ENCODE measurements at regions not wholly inside any gene's neighbourhood (a gene's known extent, or its start where the extent isn't known, plus 50 kb on each side); places are given as distances from the start of the nearest gene placed in this dataset.
A peak's percentile ranks its signal among the peaks of the same experiment; 100 is the strongest.
"Not testable (repeated sequence)": the region's sequence is repeated elsewhere in the genome, so short reads cannot be mapped to it uniquely, and the experiment has no call there.

DNA sequence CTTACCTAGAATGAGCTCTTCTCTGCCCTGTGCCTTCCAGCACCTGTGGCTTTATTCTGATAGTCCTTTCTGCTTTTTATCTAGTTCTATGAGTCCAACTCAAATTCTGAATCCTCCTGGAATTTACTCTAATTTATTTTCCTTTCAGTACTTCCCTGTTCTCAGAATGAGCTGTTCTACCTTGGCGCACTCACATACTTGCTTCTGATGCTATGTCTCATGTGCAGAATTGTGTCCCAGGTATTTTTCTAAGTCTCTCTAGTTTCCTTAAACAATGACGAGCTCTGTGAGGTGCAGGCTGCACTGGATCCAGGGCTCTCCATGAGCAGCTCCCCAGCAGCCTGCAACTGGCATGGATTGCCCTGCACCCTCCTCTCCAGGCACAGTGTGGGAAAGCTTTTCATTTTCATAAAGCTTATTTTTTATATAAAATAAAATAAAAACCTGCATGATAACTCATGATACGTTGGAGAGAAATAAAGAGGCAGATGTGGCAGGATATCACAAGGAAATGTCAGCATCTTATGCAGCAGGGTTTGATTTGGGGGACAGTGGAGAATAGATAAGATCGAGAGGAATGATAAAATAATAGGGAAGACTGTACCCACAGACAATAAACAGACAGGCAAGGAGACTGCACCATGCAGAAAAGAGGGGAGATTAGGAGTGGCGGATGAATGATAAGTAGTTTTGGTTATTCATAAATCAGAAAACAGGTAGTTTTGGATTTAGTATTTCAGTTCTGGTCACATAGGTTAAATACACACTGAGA is 258.2 kb upstream of the POM121L12 start:
- no peak for DNase-seq (ENCODE audit: low read depth)

DNA sequence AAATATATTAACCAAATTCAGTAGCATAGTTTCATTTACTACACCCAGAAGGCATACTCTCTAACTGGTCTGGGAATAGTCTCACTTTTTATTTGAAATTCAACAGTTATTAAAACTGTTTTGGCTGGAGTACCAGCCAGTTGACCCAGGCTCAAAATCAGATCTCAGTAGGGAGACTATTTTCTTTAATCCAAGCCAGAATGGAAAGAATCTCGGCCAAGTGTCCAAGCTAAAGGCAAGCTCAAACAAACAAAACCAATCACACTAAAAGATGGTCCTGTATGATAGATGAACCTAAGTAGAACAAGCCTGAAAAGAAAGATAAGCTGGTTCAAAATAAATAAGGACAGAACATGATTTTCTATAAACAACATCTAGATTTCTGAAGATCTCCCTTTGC is 259.6 kb upstream of the POM121L12 start:
- no peak for DNase-seq (ENCODE audit: low read depth)

DNA sequence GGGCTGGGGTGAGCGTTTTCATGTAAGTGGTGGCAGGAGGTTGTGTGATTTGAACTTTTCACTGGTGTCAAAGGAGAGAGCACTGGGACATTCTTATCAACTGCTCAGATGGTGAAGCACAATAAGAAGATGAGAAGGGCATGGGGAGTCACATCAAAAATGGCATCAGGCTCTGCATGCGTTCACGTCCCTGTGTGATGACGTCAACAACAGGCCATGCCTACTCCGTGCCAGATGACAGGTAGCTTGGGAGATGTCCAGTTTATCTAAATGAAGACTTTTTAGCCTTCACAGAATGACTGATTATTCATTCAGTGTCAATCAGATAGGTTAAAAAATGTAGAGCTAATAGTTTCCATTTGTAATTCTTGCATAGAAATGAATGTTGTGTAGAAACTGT is 264.3 kb upstream of the POM121L12 start:
- no peak for DNase-seq (ENCODE audit: low read depth)

DNA sequence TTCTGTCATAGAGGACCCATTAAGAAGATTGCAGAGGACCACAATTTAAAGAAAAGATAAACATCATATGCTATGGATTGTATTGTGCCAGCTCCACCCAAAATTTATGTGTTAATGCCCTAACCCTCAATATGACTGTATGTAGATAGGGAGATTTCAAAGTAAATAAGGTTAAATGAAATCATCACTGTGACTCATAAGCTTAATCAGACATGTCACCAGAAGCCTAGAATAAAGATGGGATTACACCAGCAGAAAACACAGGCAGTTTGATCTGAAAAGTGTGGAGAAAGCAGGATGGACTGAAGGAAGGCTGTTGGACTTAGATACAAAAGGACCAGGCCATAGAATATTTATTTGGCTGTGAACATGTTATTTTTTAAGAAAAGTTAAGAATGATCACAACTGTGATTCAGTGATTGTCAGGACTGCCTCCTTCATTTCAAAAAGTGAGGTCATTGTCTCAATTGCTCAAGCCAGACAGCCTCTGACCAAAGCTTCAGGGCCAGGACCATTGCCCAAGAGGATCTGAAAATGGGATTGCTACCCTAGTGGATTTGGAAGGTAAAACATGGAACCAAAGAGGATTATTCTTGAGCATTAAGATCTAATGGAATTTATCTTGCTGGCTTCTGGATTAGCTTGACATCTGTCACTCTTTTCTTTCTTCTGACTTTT is 270.8 kb upstream of the POM121L12 start:
- peak; percentile 8 for DNase-seq (ENCODE audit: low read depth)

DNA sequence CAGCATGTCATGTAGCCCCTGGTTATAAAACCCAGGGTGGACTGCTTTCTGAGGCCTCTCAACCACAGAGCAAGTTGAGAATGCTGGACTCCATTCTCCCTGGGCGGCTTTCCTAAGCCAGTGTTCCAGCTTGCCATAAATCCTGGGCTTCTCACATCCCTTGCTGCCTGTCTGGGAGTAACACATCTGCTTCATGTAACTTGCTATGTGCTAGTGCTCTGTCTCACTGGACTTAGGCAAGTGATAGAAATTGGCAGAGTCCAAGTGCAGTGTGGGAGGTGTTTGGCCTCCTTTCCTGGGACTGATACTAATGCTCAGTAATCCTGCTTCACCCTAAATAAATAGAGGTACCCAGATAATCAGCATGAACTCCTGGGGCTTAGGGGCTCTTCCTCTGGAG is 277.1 kb upstream of the POM121L12 start:
- no peak for DNase-seq (ENCODE audit: low read depth)

GRCh38 chr7:52753855-52754254 is 281.6 kb upstream of the POM121L12 start:
- no peak for DNase-seq (ENCODE audit: low read depth)

GRCh38 chr7:52752891-52753290 is 282.5 kb upstream of the POM121L12 start:
- DNase-seq (ENCODE audit: low read depth): no peak

DNA sequence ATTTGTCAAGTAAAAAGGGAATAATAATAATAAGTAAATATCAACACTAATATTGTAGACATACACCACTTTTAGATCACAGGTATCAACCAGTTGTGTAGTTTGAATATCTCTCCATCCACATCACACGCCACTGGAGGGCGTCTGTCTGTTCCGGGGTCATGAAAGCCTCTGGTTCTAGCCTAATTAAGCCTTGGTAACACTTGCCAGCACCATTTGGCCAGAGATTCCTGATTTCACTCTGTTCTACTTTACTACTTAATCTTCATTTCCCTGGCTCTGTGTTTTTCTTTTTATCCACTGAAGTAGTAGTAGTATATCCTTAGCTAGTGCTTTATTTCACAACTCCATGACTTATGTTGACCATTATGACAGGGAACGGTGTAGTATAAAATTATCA is 285.6 kb upstream of the POM121L12 start:
- DNase-seq (ENCODE audit: low read depth): no peak

- no peak for DNase-seq (ENCODE audit: low read depth)
These were observed 287.6 kb upstream of the POM121L12 start for GRCh38 chr7:52747817-52748216.

- no peak for DNase-seq (ENCODE audit: low read depth)
These were observed 293.7 kb upstream of the POM121L12 start for GRCh38 chr7:52741670-52742290.

DNA sequence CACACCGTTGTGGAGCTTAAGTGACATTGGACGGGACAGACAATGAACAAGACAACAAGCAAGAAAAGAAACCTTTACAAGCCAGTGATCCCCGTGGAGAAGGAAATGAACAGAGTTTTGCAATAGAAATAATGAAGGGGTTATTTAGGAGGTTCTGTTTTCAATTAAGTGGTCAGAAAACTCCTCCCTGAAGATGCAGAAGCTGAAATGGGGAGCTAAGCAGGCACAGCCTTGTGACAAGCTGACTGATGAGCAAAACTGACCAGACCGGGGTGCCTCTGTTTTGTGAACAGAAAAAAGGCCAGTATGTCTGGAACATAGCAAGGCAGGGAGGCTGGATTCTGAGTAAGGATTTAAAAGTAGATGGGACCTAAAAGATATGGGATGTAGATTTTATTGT is 299.8 kb upstream of the POM121L12 start:
- no peak for DNase-seq (ENCODE audit: low read depth)

GRCh38 chr7:52728683-52729082 is 306.8 kb upstream of the POM121L12 start:
- not testable (repeated sequence) for DNase-seq (ENCODE audit: low read depth)

GRCh38 chr7:52727632-52728031 is 307.8 kb upstream of the POM121L12 start:
- DNase-seq (ENCODE audit: low read depth): no peak

DNA sequence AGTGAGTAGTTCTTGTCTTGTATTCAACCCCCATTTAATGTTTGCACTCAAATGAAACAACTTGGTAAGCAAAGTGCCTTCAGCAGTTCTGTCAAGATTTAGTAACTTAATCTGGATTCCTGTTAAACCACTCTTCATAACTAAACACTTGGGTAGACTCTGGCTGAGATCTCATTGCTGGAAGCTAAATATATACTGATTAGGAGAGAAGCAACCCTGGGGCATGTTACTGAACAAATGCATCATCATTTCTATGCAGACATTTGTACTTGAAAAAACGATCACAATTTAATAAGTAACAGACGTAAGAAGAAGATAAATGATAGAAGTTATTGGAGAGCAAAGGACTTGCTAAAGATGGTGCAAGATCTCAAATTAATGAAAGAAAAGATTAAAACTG is 308.4 kb upstream of the POM121L12 start:
- DNase-seq (ENCODE audit: low read depth): no peak

GRCh38 chr7:52726493-52726892 is 308.9 kb upstream of the POM121L12 start:
- no peak for DNase-seq (ENCODE audit: low read depth)

- no peak for DNase-seq (ENCODE audit: low read depth)
These were observed 311.8 kb upstream of the POM121L12 start for GRCh38 chr7:52723606-52724005.

DNA sequence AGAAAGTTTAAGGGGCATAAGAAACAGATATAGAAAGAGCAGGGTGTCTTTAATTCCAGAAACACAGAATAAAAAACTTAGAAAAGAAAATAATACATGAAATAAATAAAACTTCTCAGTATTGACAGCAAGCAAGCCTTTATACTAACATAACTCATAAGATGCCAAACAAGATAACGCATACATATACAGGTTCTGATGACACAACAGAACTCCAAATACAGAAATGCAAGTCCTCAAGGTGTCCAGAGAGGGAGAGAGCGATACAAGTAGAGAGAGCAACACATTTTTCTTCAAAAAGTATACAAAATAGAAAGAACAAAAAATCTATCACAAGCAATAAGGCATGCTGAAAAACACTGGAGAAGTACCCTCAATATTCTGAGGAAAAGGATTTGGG is 314.6 kb upstream of the POM121L12 start:
- no peak for DNase-seq (ENCODE audit: low read depth)

- no peak for DNase-seq (ENCODE audit: low read depth)
These were observed 315.8 kb upstream of the POM121L12 start for GRCh38 chr7:52719677-52720076.

- DNase-seq (ENCODE audit: low read depth): no peak
These were observed 319.7 kb upstream of the POM121L12 start for GRCh38 chr7:52715701-52716100.

DNA sequence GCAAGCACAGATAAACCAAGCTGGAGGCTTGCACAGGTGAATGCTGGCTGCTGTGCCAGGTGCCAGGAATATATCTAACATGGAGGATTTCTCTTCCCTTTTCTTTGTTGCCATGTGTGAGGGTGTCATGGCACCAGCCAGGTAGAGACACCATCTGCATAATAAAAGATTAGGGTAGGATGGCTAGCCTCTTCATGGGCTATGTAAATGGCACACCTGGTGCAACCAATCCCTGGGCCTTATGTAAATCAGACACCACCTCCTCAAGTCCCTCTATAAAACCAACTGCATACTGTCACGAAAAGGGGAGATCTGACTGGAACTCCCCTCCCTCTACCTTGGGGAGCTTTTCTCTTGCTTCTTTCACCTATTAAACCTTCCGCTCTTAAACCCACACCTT is 322.5 kb upstream of the POM121L12 start:
- DNase-seq (ENCODE audit: low read depth): no peak

DNA sequence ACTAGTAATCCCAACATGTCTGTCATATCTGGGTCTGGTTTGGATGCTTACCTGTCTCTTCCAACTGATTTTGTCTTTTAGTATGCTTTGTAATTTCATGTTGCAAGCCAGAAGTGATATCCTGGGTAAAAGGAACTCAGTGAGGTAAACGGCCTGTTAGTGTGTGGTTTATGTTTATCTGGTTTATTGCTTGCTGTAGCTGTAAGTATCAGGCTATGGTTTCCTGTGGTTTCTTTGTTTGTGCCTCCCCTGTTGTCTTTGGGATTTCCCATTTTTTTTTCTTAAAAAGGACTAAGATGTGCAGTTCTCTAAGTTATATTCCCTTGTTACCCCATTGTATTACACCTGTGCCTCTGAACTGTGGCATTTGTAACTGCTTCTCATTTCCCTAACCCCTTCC is 323.5 kb upstream of the POM121L12 start:
- DNase-seq (ENCODE audit: low read depth): no peak

DNA sequence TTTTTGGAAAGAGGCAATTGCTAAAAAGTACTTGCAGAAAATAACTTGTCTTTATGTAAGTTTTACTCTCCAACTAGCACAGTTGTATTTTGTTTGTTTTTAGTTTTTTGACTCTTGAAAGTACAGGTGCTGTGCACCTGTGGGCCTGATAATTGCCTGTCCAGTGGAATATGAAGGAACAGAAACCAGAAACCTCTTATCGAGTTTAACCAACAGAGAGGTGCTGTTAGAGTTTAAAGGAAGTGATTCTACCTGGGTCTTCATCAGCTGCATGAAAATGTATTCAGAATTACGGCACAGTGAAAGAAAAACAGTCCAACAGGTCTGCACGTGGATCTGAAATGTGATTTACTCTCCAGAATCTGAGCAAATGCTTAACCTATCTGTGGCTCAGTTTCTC is 326.6 kb upstream of the POM121L12 start:
- no peak for DNase-seq (ENCODE audit: low read depth)

DNA sequence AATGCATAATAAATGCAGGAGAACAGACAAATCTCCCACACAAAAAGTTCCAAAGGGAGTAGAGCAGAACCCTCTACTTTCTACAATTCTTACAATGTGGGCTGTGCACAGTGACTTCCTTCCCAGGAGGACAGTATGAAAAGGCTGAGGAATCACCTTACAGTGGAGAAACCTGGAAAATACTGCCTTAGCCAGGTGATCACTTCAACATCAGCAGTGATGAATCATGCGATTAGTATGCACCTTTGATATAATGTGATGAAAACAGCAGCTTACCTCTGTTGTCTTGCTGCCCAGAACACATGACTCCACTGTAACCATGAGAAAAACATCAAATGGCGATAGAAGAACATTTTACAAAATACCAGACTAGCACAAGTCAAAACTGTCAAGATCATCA is 329.7 kb upstream of the POM121L12 start:
- no peak for DNase-seq (ENCODE audit: low read depth)

Measured in HS-5 (cell line).